ENCODE measurements at regions not wholly inside any gene's neighbourhood (a gene's known extent, or its start where the extent isn't known, plus 50 kb on each side); places are given as distances from the start of the nearest gene placed in this dataset.
"Not testable (repeated sequence)": the region's sequence is repeated elsewhere in the genome, so short reads cannot be mapped to it uniquely, and the experiment has no call there.

DNA sequence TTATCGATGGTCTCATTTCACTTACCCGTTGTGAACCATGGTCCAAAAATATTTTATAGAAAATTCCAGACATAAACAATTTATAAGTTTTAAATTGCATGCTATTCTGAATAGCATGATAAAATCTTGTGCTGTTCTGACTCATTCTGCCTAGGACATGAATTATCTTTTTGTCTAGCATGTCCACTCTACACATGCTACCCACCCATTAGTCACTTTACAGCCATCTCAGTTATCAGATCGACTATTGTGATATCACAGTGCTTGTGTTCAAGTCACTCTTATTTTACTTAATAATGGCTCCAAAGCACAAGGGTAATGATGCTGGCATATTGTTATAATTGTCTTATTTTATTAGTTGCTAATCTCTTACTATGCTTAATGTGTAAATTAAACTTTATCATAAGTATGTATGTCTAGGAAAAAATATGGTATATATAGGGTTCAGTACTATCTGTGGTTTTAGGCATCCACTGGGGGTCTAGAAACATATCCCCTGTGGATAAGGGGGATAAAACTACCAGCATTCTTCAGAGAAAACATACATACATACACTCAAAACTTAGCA lies 252.0 kb upstream of the HTR1E start:
- DNase-seq (no peak), ATAC-seq (ENCODE audit: insufficient read depth, low read depth) (no peak)
- Histone ChIP-seq H3K9me3 (ENCODE audit: insufficient read depth, low read length, severe bottlenecking) (no peaks in the 10 kb centered on the region), H4K20me1 (ENCODE audit: insufficient read depth, low read length) (no peaks in the 10 kb centered on the region), H3K27ac (ENCODE audit: low read length) (no peak overlapping the region), H3K36me3 (ENCODE audit: insufficient read depth, low read length) (no peaks in the 10 kb centered on the region), H3K27me3 (ENCODE audit: insufficient read depth, low read length, poor library complexity) (no peaks in the 10 kb centered on the region), H2AFZ (ENCODE audit: low read depth, low read length) (no peak overlapping the region), H3K79me2 (ENCODE audit: insufficient read depth, low read length) (no peaks in the 10 kb centered on the region), H3K4me3 (ENCODE audit: low read depth in 1 of 2, low read length in 2 of 2) (no peak overlapping the region), H3K9ac (ENCODE audit: low read depth, low read length) (no peak overlapping the region), H3K4me2 (ENCODE audit: insufficient read depth, low read length) (no peak overlapping the region), H3K4me1 (ENCODE audit: insufficient read depth, low read length) (no peaks in the 10 kb centered on the region)
- TF ChIP-seq EZH2 (IDR thresholded peaks at IDR 0.05; ENCODE audit: borderline replicate concordance, low read depth, low read length, severe bottlenecking) = no peak
- TF ChIP-seq, protein P1, sequence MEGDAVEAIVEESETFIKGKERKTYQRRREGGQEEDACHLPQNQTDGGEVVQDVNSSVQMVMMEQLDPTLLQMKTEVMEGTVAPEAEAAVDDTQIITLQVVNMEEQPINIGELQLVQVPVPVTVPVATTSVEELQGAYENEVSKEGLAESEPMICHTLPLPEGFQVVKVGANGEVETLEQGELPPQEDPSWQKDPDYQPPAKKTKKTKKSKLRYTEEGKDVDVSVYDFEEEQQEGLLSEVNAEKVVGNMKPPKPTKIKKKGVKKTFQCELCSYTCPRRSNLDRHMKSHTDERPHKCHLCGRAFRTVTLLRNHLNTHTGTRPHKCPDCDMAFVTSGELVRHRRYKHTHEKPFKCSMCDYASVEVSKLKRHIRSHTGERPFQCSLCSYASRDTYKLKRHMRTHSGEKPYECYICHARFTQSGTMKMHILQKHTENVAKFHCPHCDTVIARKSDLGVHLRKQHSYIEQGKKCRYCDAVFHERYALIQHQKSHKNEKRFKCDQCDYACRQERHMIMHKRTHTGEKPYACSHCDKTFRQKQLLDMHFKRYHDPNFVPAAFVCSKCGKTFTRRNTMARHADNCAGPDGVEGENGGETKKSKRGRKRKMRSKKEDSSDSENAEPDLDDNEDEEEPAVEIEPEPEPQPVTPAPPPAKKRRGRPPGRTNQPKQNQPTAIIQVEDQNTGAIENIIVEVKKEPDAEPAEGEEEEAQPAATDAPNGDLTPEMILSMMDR (IDR thresholded peaks at IDR 0.05; ENCODE audit: borderline replicate concordance, extremely low read depth, low read length, poor library complexity, severe bottlenecking) = no peak

DNA sequence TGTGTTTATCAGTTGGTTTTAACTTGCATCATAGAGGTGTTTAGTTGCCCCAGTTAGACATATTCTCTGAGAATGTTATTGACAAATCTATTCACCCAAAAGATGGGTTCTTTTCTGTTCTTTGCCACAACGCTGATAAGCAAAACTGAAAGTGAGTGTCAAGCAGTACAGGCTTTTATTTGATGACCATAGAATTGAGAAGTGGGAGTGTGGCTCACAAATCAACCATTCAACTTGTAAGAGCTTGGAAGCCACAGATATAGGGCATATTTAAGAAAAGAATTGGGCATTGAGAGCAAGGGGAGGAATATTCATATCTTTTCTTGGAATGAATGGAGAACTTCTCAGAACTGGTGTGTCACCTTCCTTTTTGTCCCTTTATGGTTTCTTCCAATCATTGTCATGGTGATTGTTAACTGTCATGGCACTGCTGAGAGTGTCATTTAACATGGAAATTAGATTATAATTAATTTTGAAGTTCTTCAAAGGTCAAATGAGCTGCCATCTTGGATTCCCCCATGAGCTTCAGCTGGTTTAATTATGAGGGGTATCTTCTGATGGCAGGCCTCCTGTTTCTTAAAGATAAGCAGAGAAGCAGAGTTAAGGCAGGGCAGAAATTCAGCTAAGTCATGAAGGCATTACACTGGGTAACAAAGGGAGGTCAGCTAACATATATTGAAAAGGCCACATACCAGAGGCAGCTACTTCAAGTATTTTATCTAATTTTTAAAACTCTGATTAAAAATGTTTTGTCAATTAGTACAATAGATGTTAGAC lies 254.0 kb upstream of the HTR1E start:
- Histone ChIP-seq H3K9ac (ENCODE audit: low read depth, low read length) (no peak overlapping the region), H3K36me3 (ENCODE audit: insufficient read depth, low read length) (no peaks in the 10 kb centered on the region), H3K27ac (ENCODE audit: low read length) (no peak overlapping the region), H4K20me1 (ENCODE audit: insufficient read depth, low read length) (no peaks in the 10 kb centered on the region), H3K4me3 (ENCODE audit: low read depth in 1 of 2, low read length in 2 of 2) (no peak overlapping the region), H3K27me3 (ENCODE audit: insufficient read depth, low read length, poor library complexity) (no peaks in the 10 kb centered on the region), H3K9me3 (ENCODE audit: insufficient read depth, low read length, severe bottlenecking) (no peaks in the 10 kb centered on the region), H3K79me2 (ENCODE audit: insufficient read depth, low read length) (no peaks in the 10 kb centered on the region), H3K4me1 (ENCODE audit: insufficient read depth, low read length) (no peaks in the 10 kb centered on the region), H2AFZ (ENCODE audit: low read depth, low read length) (no peak overlapping the region), H3K4me2 (ENCODE audit: insufficient read depth, low read length) (no peak overlapping the region)
- no peak for ATAC-seq (ENCODE audit: insufficient read depth, low read depth)
- TF ChIP-seq, protein P1 (IDR thresholded peaks at IDR 0.05; ENCODE audit: borderline replicate concordance, extremely low read depth, low read length, poor library complexity, severe bottlenecking) = no peak
- no peak for TF ChIP-seq EZH2 (IDR thresholded peaks at IDR 0.05; ENCODE audit: borderline replicate concordance, low read depth, low read length, severe bottlenecking)
- no peak for DNase-seq

DNA sequence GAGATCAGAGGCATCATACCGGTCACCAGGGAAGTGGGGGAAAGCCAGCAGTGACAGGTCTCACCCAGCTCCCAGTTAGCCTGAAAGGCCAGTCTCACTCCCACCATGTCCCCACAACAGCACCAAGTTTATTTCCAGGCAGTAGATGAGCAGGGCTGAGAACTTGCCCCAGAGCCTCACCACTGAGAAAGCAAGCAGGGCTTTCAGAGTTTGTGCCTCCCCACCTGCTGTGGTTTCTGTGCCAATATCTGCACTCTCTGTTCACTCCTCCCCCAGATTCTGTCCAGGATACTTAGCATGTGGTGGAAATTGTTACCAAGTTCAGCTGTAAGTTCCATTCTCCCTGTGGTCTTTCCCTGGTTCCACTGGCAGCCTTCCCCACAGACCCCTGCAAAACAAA lies 255.0 kb upstream of the HTR1E start:
- Histone ChIP-seq H3K9me3 (ENCODE audit: insufficient read depth, low read length, severe bottlenecking) (no peaks in the 10 kb centered on the region), H3K4me2 (ENCODE audit: insufficient read depth, low read length) (no peak overlapping the region), H4K20me1 (ENCODE audit: insufficient read depth, low read length) (no peaks in the 10 kb centered on the region), H3K79me2 (ENCODE audit: insufficient read depth, low read length) (no peaks in the 10 kb centered on the region), H2AFZ (ENCODE audit: low read depth, low read length) (no peak overlapping the region), H3K4me3 (ENCODE audit: low read depth in 1 of 2, low read length in 2 of 2) (no peak overlapping the region), H3K4me1 (ENCODE audit: insufficient read depth, low read length) (no peaks in the 10 kb centered on the region), H3K27ac (ENCODE audit: low read length) (no peak overlapping the region), H3K9ac (ENCODE audit: low read depth, low read length) (no peak overlapping the region), H3K27me3 (ENCODE audit: insufficient read depth, low read length, poor library complexity) (no peaks in the 10 kb centered on the region), H3K36me3 (ENCODE audit: insufficient read depth, low read length) (no peaks in the 10 kb centered on the region)
- ATAC-seq (ENCODE audit: insufficient read depth, low read depth) = no peak
- DNase-seq = no peak
- TF ChIP-seq, protein P1 (IDR thresholded peaks at IDR 0.05; ENCODE audit: borderline replicate concordance, extremely low read depth, low read length, poor library complexity, severe bottlenecking) = no peak
- TF ChIP-seq EZH2 (IDR thresholded peaks at IDR 0.05; ENCODE audit: borderline replicate concordance, low read depth, low read length, severe bottlenecking) = no peak

DNA sequence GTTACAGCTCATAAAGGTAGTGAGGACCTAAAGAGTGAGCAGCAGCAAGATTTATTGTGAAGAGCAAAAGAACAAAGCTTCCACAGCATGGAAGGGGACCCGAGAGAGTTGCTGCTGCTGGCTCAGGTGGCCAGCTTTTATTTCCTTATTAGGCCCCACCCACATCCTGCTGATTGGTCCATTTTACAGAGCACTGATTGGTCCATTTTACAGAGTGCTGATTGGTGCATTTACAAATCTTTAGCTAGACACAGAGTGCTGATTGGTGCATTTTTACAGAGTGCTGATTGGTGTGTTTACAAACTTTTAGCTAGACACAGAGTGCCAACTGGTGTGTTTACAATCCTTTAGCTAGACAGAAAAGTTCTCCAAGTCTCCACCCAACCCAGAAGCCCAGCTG lies 256.2 kb upstream of the HTR1E start:
- H2AFZ ChIP-seq (ENCODE audit: low read depth, low read length); H3K9ac ChIP-seq (ENCODE audit: low read depth, low read length); H3K4me2 ChIP-seq (ENCODE audit: insufficient read depth, low read length); H3K4me3 ChIP-seq (ENCODE audit: low read depth in 1 of 2, low read length in 2 of 2); H3K79me2 ChIP-seq (ENCODE audit: insufficient read depth, low read length); H3K36me3 ChIP-seq (ENCODE audit: insufficient read depth, low read length); H3K9me3 ChIP-seq (ENCODE audit: insufficient read depth, low read length, severe bottlenecking); H3K27me3 ChIP-seq (ENCODE audit: insufficient read depth, low read length, poor library complexity); H3K4me1 ChIP-seq (ENCODE audit: insufficient read depth, low read length); H4K20me1 ChIP-seq (ENCODE audit: insufficient read depth, low read length); H3K27ac ChIP-seq (ENCODE audit: low read length); DNase-seq; ATAC-seq (ENCODE audit: insufficient read depth, low read depth): not testable (repeated sequence)

DNA sequence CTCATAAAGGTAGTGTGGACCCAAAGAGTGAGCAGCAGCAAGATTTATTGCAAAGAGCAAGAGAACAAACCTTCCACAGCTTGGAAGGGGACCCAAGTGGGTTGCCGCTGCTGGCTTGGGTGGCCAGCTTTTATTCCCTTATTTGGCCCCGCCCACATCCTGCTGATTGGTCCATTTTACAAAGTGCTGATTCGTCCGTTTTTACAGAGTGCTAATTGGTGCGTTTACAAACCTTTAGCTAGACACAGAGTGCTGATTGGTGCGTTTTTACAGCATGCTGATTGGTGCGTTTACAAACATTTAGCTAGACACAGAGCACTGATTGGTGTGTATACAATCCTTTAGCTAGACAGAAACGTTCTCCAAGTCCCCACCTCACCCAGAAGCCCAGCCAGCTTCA lies 265.2 kb upstream of the HTR1E start:
- not testable (repeated sequence) for DNase-seq; ATAC-seq (ENCODE audit: insufficient read depth, low read depth); H3K36me3 ChIP-seq (ENCODE audit: insufficient read depth, low read length); H3K27me3 ChIP-seq (ENCODE audit: insufficient read depth, low read length, poor library complexity); H3K9me3 ChIP-seq (ENCODE audit: insufficient read depth, low read length, severe bottlenecking); H2AFZ ChIP-seq (ENCODE audit: low read depth, low read length); H3K79me2 ChIP-seq (ENCODE audit: insufficient read depth, low read length); H3K27ac ChIP-seq (ENCODE audit: low read length); H3K4me3 ChIP-seq (ENCODE audit: low read depth in 1 of 2, low read length in 2 of 2); H3K4me2 ChIP-seq (ENCODE audit: insufficient read depth, low read length); H3K9ac ChIP-seq (ENCODE audit: low read depth, low read length); H4K20me1 ChIP-seq (ENCODE audit: insufficient read depth, low read length); H3K4me1 ChIP-seq (ENCODE audit: insufficient read depth, low read length)
